Ovary (tissue), 3 donors: ENCODE measurements at regions not wholly inside any gene's neighbourhood (a gene's known extent, or its start where the extent isn't known, plus 50 kb on each side); places are given as distances from the start of the nearest gene placed in this dataset.

Experiments
- POLR2A ChIP-seq: fragments of 450-650 bp; IDR thresholded peaks from one replicate; pipeline ENCODE4 v1.6.1; 2017; ENCODE audit warnings: antibody characterized with exemption, mild to moderate bottlenecking, moderate library complexity
- TF ChIP-seq, protein P1 (sequence below), 3 donors: fragments of 450-650 bp in 2 of 3; fragments of 200-600 bp in 1 of 3; IDR thresholded peaks; one replicate each; pipeline versions ENCODE4 v1.5.1 to v1.8.0; 2016 to 2022; ENCODE audit warnings: antibody characterized with exemption in 3 of 3, mild to moderate bottlenecking in 1 of 3
- donor health status: DM: no; HTN: no; CAD: no.

DNA sequence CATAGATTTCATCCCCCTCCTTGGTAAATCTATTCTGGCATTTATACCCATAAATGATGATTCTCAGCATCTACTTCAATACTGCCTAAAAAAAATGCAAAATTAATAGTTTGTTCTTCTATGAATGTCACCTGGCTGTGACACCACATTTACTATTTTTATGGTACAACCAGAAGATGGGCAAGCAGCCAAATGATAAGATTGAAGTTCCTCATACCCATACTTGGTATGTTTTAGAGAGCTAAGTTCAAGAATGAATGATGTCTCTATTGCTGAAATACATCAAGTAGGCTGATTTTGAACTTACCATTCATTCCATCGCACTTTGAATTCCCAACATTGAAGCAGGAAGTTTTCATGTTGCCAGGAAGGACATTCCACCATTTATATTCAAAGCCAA is 134.2 kb downstream of the ELAPOR2 start:
- TF ChIP-seq, protein P1, sequence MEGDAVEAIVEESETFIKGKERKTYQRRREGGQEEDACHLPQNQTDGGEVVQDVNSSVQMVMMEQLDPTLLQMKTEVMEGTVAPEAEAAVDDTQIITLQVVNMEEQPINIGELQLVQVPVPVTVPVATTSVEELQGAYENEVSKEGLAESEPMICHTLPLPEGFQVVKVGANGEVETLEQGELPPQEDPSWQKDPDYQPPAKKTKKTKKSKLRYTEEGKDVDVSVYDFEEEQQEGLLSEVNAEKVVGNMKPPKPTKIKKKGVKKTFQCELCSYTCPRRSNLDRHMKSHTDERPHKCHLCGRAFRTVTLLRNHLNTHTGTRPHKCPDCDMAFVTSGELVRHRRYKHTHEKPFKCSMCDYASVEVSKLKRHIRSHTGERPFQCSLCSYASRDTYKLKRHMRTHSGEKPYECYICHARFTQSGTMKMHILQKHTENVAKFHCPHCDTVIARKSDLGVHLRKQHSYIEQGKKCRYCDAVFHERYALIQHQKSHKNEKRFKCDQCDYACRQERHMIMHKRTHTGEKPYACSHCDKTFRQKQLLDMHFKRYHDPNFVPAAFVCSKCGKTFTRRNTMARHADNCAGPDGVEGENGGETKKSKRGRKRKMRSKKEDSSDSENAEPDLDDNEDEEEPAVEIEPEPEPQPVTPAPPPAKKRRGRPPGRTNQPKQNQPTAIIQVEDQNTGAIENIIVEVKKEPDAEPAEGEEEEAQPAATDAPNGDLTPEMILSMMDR (IDR thresholded peaks at IDR 0.05) = no peak
- TF ChIP-seq POLR2A = no peak
